GM12891 (cell line): ENCODE measurements at regions not wholly inside any gene's neighbourhood (a gene's known extent, or its start where the extent isn't known, plus 50 kb on each side); places are given as distances from the start of the nearest gene placed in this dataset.

Experiments used
- PAX5 ChIP-seq: IDR thresholded peaks from 2 replicates; pipeline ENCODE4 v1.6.1; 2011; ENCODE audit warnings: low read length, moderate library complexity, mild to moderate bottlenecking; ENCODE audit not compliant: insufficient read depth, severe bottlenecking
- POLR2A ChIP-seq: IDR thresholded peaks from 2 replicates; pipeline ENCODE4 v1.6.1; 2011; ENCODE audit warnings: low read depth, low read length, control low read depth
- POLR2AphosphoS5 ChIP-seq: IDR thresholded peaks from 2 replicates; pipeline ENCODE4 v1.6.1; 2011; ENCODE audit warnings: low read depth, low read length, control low read depth
- POU2F2 ChIP-seq: IDR thresholded peaks from 2 replicates; pipeline ENCODE4 v1.6.1; 2011; ENCODE audit warnings: low read depth, mild to moderate bottlenecking, control low read depth, low read length, moderate library complexity
- SPI1 ChIP-seq: IDR thresholded peaks from 2 replicates; pipeline ENCODE4 v1.6.1; 2011; ENCODE audit warnings: low read depth, low read length, control low read depth
- TAF1 ChIP-seq: IDR thresholded peaks from 2 replicates; pipeline ENCODE4 v1.6.1; 2011; ENCODE audit warnings: low read depth, low read length, control low read depth

DNA sequence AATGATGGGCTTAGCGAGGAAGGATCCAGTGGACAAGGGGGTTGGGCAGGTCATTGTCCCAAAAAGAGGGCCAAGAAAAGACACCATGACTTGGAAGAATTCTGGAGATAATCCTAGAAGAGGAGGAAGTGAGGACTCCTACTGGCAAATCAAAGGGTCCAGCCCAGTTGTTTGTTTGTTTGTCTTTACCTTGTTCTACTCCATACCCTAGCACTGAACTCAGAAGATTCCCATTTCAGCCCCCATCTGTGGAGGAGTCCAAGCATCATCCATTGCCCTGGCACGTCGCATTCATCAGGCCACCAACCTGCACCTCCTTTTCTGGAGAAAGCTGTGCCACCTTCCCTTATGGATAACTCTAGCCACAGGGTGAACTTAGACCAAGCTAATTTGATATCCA is 326.2 kb downstream of the EN1 start:
- TF ChIP-seq POU2F2 (no peak), POLR2AphosphoS5 (no peak), POLR2A (no peak), TAF1 (no peak), PAX5 (no peak), SPI1 (no peak)
